HEK293 (cell line): ENCODE measurements at regions not wholly inside any gene's neighbourhood (a gene's known extent, or its start where the extent isn't known, plus 50 kb on each side); places are given as distances from the start of the nearest gene placed in this dataset.

Source experiments
- CTCF ChIA-PET: fragments of 350-600 bp; formaldehyde crosslinking; extraction: SDS; loops from one replicate; lab custom pipeline; 2021; ENCODE audit warnings: antibody characterized with exemption; lab: Yijun Ruan, JAX
- POLR2A ChIA-PET: fragments of 300-600 bp; formaldehyde crosslinking; extraction: SDS; loops from one replicate; lab custom pipeline; 2020; ENCODE audit warnings: antibody characterized with exemption, inconsistent platforms; lab: Yijun Ruan, JAX
- H3K27ac ChIP-seq: fragments of 200-500 bp; sonication (Bioruptor generic); 2 replicates; pipeline ENCODE4 v1.5.1; 2014; ENCODE audit warnings: low read depth, low read length, control low read depth, inconsistent platforms; ENCODE audit errors: extremely low read depth
- H3K36me3 ChIP-seq, 2 experiments: fragments of 200-500 bp in 1 of 2; sonication (Bioruptor generic) in 1 of 2; 1 replicate in 1 of 2; 2 replicates in 1 of 2; pipeline ENCODE4 v1.5.1; 2014 to 2017; ENCODE audit warnings: inconsistent platforms in 2 of 2, low read length in 2 of 2; ENCODE audit not compliant: control insufficient read depth in 2 of 2, insufficient read depth in 1 of 2
- H3K4me1 ChIP-seq: fragments of 200-500 bp; sonication (Bioruptor generic); 2 replicates; pipeline ENCODE4 v1.5.1; 2014; ENCODE audit warnings: mild to moderate bottlenecking, low read length, inconsistent platforms; ENCODE audit not compliant: control insufficient read depth, insufficient read depth
- H3K4me3 ChIP-seq: 2 replicates; pipeline ENCODE4 v1.5.1; 2011; ENCODE audit warnings: low read depth, mild to moderate bottlenecking, control low read depth, low read length, moderate library complexity
- H3K9me3 ChIP-seq: fragments of 200-500 bp; sonication (Bioruptor generic); 2 replicates; pipeline ENCODE4 v1.5.1; 2014; ENCODE audit warnings: low read depth, low read length, inconsistent platforms; ENCODE audit not compliant: control insufficient read depth, insufficient read depth
- BCL6B ChIP-seq: fragments of 450-650 bp; formaldehyde crosslinking; IDR thresholded peaks from 2 replicates; pipeline ENCODE4 v1.5.1; 2017; ENCODE audit warnings: missing biosample characterization, missing genetic modification characterization
- CTCF ChIP-seq: fragments of 450-650 bp; formaldehyde crosslinking; IDR thresholded peaks from 2 replicates; pipeline ENCODE4 v1.5.1; 2016; ENCODE audit warnings: missing biosample characterization, missing genetic modification characterization
- HOXD13 ChIP-seq: sonication (generic); formaldehyde crosslinking; IDR thresholded peaks from 2 replicates; pipeline ENCODE4 v1.8.0; 2022; ENCODE audit warnings: missing genetic modification reagents, borderline replicate concordance
- KLF1 ChIP-seq: fragments of 450-650 bp; formaldehyde crosslinking; IDR thresholded peaks from 2 replicates; pipeline ENCODE4 v1.5.1; 2016; ENCODE audit warnings: missing biosample characterization, missing genetic modification characterization
- KLF10 ChIP-seq: fragments of 450-650 bp; IDR thresholded peaks from 2 replicates; pipeline ENCODE4 v1.5.1; 2018; ENCODE audit warnings: missing biosample characterization, mild to moderate bottlenecking, missing genetic modification characterization
- KLF7 ChIP-seq: fragments of 450-650 bp; formaldehyde crosslinking; IDR thresholded peaks from 2 replicates; pipeline ENCODE4 v1.5.1; 2016; ENCODE audit warnings: missing biosample characterization, missing genetic modification characterization, borderline replicate concordance
- PBX3 ChIP-seq: sonication (generic); formaldehyde crosslinking; IDR thresholded peaks from 2 replicates; pipeline ENCODE4 v1.8.1; 2022; ENCODE audit warnings: mild to moderate bottlenecking, moderate library complexity, missing genetic modification reagents
- PRDM6 ChIP-seq: fragments of 450-650 bp; formaldehyde crosslinking; IDR thresholded peaks from 2 replicates; pipeline ENCODE4 v1.5.1; 2017; ENCODE audit warnings: missing biosample characterization, missing genetic modification characterization
- SCRT1 ChIP-seq: fragments of 450-650 bp; formaldehyde crosslinking; IDR thresholded peaks from 2 replicates; pipeline ENCODE4 v1.5.1; 2016; ENCODE audit warnings: missing biosample characterization, missing genetic modification characterization, borderline replicate concordance
- YY2 ChIP-seq: fragments of 450-650 bp; formaldehyde crosslinking; IDR thresholded peaks from 2 replicates; pipeline ENCODE4 v1.5.1; 2016; ENCODE audit warnings: missing biosample characterization, missing genetic modification characterization
- ZNF121 ChIP-seq: fragments of 450-650 bp; formaldehyde crosslinking; IDR thresholded peaks from 2 replicates; pipeline ENCODE4 v1.5.1; 2016; ENCODE audit warnings: missing biosample characterization, missing genetic modification characterization
- ZNF133 ChIP-seq: fragments of 450-650 bp; formaldehyde crosslinking; IDR thresholded peaks from 2 replicates; pipeline ENCODE4 v1.5.1; 2016; ENCODE audit warnings: missing biosample characterization, missing genetic modification characterization
- ZNF23 ChIP-seq: fragments of 450-650 bp; formaldehyde crosslinking; IDR thresholded peaks from 2 replicates; pipeline ENCODE4 v1.5.1; 2016; ENCODE audit warnings: missing biosample characterization, missing genetic modification characterization, borderline replicate concordance
- ZNF248 ChIP-seq: fragments of 450-650 bp; formaldehyde crosslinking; IDR thresholded peaks from 2 replicates; pipeline ENCODE4 v1.5.1; 2017; ENCODE audit warnings: missing biosample characterization, missing genetic modification characterization
- ZNF280D ChIP-seq: fragments of 450-650 bp; formaldehyde crosslinking; IDR thresholded peaks from 2 replicates; pipeline ENCODE4 v1.5.1; 2016; ENCODE audit warnings: missing biosample characterization, missing genetic modification characterization
- ZNF354C ChIP-seq: fragments of 450-650 bp; formaldehyde crosslinking; IDR thresholded peaks from 2 replicates; pipeline ENCODE4 v1.5.1; 2016; ENCODE audit warnings: missing biosample characterization, missing genetic modification characterization, low read depth, borderline replicate concordance
- ZNF362 ChIP-seq: fragments of 450-650 bp; formaldehyde crosslinking; IDR thresholded peaks from 2 replicates; pipeline ENCODE4 v1.5.1; 2016; ENCODE audit warnings: missing biosample characterization, missing genetic modification characterization
- ZNF404 ChIP-seq: fragments of 450-650 bp; formaldehyde crosslinking; IDR thresholded peaks from 2 replicates; pipeline ENCODE4 v1.5.1; 2017; ENCODE audit warnings: missing biosample characterization, missing genetic modification characterization
- ZNF433 ChIP-seq: fragments of 450-650 bp; formaldehyde crosslinking; IDR thresholded peaks from 2 replicates; pipeline ENCODE4 v1.5.1; 2016; ENCODE audit warnings: missing biosample characterization, missing genetic modification characterization, low read depth
- ZNF514 ChIP-seq: fragments of 450-650 bp; formaldehyde crosslinking; IDR thresholded peaks from 2 replicates; pipeline ENCODE4 v1.5.1; 2016; ENCODE audit warnings: missing biosample characterization, missing genetic modification characterization
- ZNF548 ChIP-seq: fragments of 450-650 bp; formaldehyde crosslinking; IDR thresholded peaks from 2 replicates; pipeline ENCODE4 v1.5.1; 2016; ENCODE audit warnings: missing biosample characterization, missing genetic modification characterization
- ZNF560 ChIP-seq: fragments of 450-650 bp; formaldehyde crosslinking; IDR thresholded peaks from 2 replicates; pipeline ENCODE4 v1.5.1; 2017; ENCODE audit warnings: missing biosample characterization, missing genetic modification characterization, borderline replicate concordance
- ZNF621 ChIP-seq: fragments of 450-650 bp; formaldehyde crosslinking; IDR thresholded peaks from 2 replicates; pipeline ENCODE4 v1.5.1; 2017; ENCODE audit warnings: missing biosample characterization, missing genetic modification characterization
- ZNF623 ChIP-seq: fragments of 450-650 bp; formaldehyde crosslinking; IDR thresholded peaks from 2 replicates; pipeline ENCODE4 v1.5.1; 2016; ENCODE audit warnings: missing biosample characterization, missing genetic modification characterization
- ZNF654 ChIP-seq: fragments of 450-650 bp; formaldehyde crosslinking; IDR thresholded peaks from 2 replicates; pipeline ENCODE4 v1.5.1; 2016; ENCODE audit warnings: low read depth, missing biosample characterization, missing genetic modification characterization
- ZNF785 ChIP-seq: fragments of 450-650 bp; formaldehyde crosslinking; IDR thresholded peaks from 2 replicates; pipeline ENCODE4 v1.5.1; 2016; ENCODE audit warnings: missing biosample characterization, missing genetic modification characterization
- ZXDB ChIP-seq: fragments of 450-650 bp; formaldehyde crosslinking; IDR thresholded peaks from 2 replicates; pipeline ENCODE4 v1.5.1; 2016; ENCODE audit warnings: missing biosample characterization, missing genetic modification characterization

- Histone ChIP-seq H3K36me3 (no peaks in the 10 kb centered on the region), H3K4me1 (no peaks in the 10 kb centered on the region)
- no peak for TF ChIP-seq ZNF362
- no peak for TF ChIP-seq ZNF133 (tag by site-specific recombination)
- no peak for TF ChIP-seq KLF7 (tag by site-specific recombination)
- TF ChIP-seq ZNF248 (tag by site-specific recombination) = no peak
- no peak for TF ChIP-seq ZNF23 (tag by site-specific recombination)
- no peak for TF ChIP-seq KLF1 (tag by site-specific recombination)
- no peak for TF ChIP-seq PRDM6 (tag by site-specific recombination)
- TF ChIP-seq SCRT1 (tag by site-specific recombination) = no peak
- no peak for TF ChIP-seq ZNF654 (tag by site-specific recombination)
- no peak for TF ChIP-seq ZNF560
- no peak for TF ChIP-seq ZNF433
- TF ChIP-seq PBX3 = no peak
- TF ChIP-seq ZNF404 (tag by site-specific recombination) = no peak
- TF ChIP-seq ZNF280D (tag by site-specific recombination) = no peak
- no peak for TF ChIP-seq ZNF354C (tag by site-specific recombination)
- TF ChIP-seq YY2 (tag by site-specific recombination) = no peak
- TF ChIP-seq, all 188 proteins: peak for 0
- no peak overlapping the region for H3K4me3 ChIP-seq
- H3K27ac ChIP-seq = no peak overlapping the region
- POLR2A ChIA-PET = no interaction called here
- no peaks in the 10 kb centered on the region for H3K9me3 ChIP-seq
- CTCF ChIA-PET = no interaction called here
Measured at GRCh38 chr1:106319612-106320011, 736.9 kb upstream of the PRMT6 start.

- Histone ChIP-seq H3K9me3 (no peaks in the 10 kb centered on the region), H3K36me3 (no peaks in the 10 kb centered on the region), H3K27ac (no peak overlapping the region), H3K4me3 (no peak overlapping the region), H3K4me1 (no peaks in the 10 kb centered on the region)
- ChIA-PET CTCF (no interaction called here), POLR2A (no interaction called here)
- TF ChIP-seq CTCF (tag by site-specific recombination) = no peak
- TF ChIP-seq ZNF548 (tag by site-specific recombination) = no peak
- TF ChIP-seq ZXDB (tag by site-specific recombination) = no peak
- TF ChIP-seq ZNF621 (tag by site-specific recombination) = no peak
- TF ChIP-seq ZNF514 (tag by site-specific recombination) = no peak
- TF ChIP-seq ZNF623 = no peak
- no peak for TF ChIP-seq ZNF433
- TF ChIP-seq ZNF785 = no peak
- no peak for TF ChIP-seq KLF10 (tag by site-specific recombination)
- TF ChIP-seq HOXD13 (CRISPR knock-in tag) = no peak
- no peak for TF ChIP-seq BCL6B (tag by site-specific recombination)
- no peak for TF ChIP-seq ZNF121 (tag by site-specific recombination)
Measured at GRCh38 chr1:106325600-106325999, 730.9 kb upstream of the PRMT6 start.
